Liver (tissue), 8 donors: ENCODE measurements at regions not wholly inside any gene's neighbourhood (a gene's known extent, or its start where the extent isn't known, plus 50 kb on each side); places are given as distances from the start of the nearest gene placed in this dataset.

Experiments
- DNase-seq: peaks from one replicate; pipeline ENCODE4 v3.0.0-alpha.2; 2017; ENCODE audit warnings: low spot score
- H3K27ac ChIP-seq, 2 donors: one replicate each; pipeline ENCODE4 v1.7.0; 2013; ENCODE audit warnings: inconsistent platforms in 2 of 2, low read length in 2 of 2, control low read depth in 1 of 2, low read depth in 1 of 2, mild to moderate bottlenecking in 1 of 2
- H3K27me3 ChIP-seq, 4 donors: one replicate each; pipeline versions ENCODE4 v1.6.1 to v1.7.0; 2013; ENCODE audit warnings: low read length in 3 of 4, inconsistent platforms in 1 of 4, mild to moderate bottlenecking in 1 of 4, moderate library complexity in 1 of 4; ENCODE audit not compliant: control insufficient read depth in 4 of 4, insufficient read depth in 4 of 4
- H3K36me3 ChIP-seq, 4 donors: one replicate each; pipeline versions ENCODE4 v1.6.1 to v1.7.0; 2013; ENCODE audit warnings: low read length in 3 of 4, mild to moderate bottlenecking in 3 of 4, low read depth in 1 of 4, moderate library complexity in 1 of 4; ENCODE audit not compliant: control insufficient read depth in 4 of 4, insufficient read depth in 3 of 4
- H3K4me1 ChIP-seq, 4 donors: one replicate each; pipeline versions ENCODE4 v1.6.1 to v1.7.0; 2013; ENCODE audit warnings: low read length in 3 of 4, mild to moderate bottlenecking in 3 of 4, moderate library complexity in 1 of 4; ENCODE audit not compliant: control insufficient read depth in 4 of 4, insufficient read depth in 4 of 4
- H3K4me3 ChIP-seq, 3 donors: one replicate each; pipeline versions ENCODE4 v1.6.1 to v1.7.0; 2013; ENCODE audit warnings: low read length in 3 of 3, control low read depth in 1 of 3, low read depth in 1 of 3, mild to moderate bottlenecking in 1 of 3
- H3K9ac ChIP-seq, 2 donors: one replicate each; pipeline ENCODE4 v1.7.0; 2013; ENCODE audit warnings: low read length in 2 of 2, mild to moderate bottlenecking in 2 of 2, moderate library complexity in 2 of 2, control low read depth in 1 of 2, low read depth in 1 of 2
- H3K9me3 ChIP-seq, 4 donors: one replicate each; pipeline versions ENCODE4 v1.6.1 to v1.7.0; 2013; ENCODE audit warnings: low read length in 3 of 4; ENCODE audit not compliant: control insufficient read depth in 4 of 4
- ATF3 ChIP-seq: IDR thresholded peaks from 2 replicates; pipeline ENCODE4 v1.6.1; 2016; ENCODE audit warnings: antibody characterized with exemption
- CTCF ChIP-seq: fragments of 150-350 bp; IDR thresholded peaks from 2 replicates; pipeline ENCODE4 v1.5.1; 2017; ENCODE audit warnings: improper control_type of control experiment, low read depth, low read length; ENCODE audit not compliant: missing input control
- HNF4G ChIP-seq: IDR thresholded peaks from 2 replicates; pipeline ENCODE4 v1.6.1; 2016; ENCODE audit warnings: antibody characterized with exemption
- RAD21 ChIP-seq, 2 donors: IDR thresholded peaks; 2 replicates each; pipeline ENCODE4 v1.6.1; 2016; ENCODE audit warnings: antibody characterized with exemption in 2 of 2, mild to moderate bottlenecking in 2 of 2
- REST ChIP-seq: IDR thresholded peaks from 2 replicates; pipeline ENCODE4 v1.6.1; 2016; ENCODE audit warnings: antibody characterized with exemption, mild to moderate bottlenecking
- SP1 ChIP-seq: IDR thresholded peaks from 2 replicates; pipeline ENCODE4 v1.6.1; 2018; ENCODE audit warnings: antibody characterized with exemption, mild to moderate bottlenecking
- TAF1 ChIP-seq: conservative IDR thresholded peaks from 2 replicates; pipeline ENCODE4 v1.6.1; 2016; ENCODE audit warnings: antibody characterized with exemption, mild to moderate bottlenecking
- YY1 ChIP-seq: IDR thresholded peaks from 2 replicates; pipeline ENCODE4 v1.6.1; 2016; ENCODE audit warnings: antibody characterized with exemption, mild to moderate bottlenecking
- ZBTB33 ChIP-seq: IDR thresholded peaks from 2 replicates; pipeline ENCODE4 v1.6.1; 2016; ENCODE audit warnings: antibody characterized with exemption
- WGBS: extraction: QIAGEN DNeasy Blood & Tissue Kit; methylation state at CpG from one replicate; pipeline ENCODE4 v1.1.7; 2013; 5-methylcytosine and 5-hydroxymethylcytosine counted together
- donor health status: healthy.
- donor health status: healthy.
- donor health status: healthy.
- donor health status: healthy.
- donor health status: healthy.

DNA sequence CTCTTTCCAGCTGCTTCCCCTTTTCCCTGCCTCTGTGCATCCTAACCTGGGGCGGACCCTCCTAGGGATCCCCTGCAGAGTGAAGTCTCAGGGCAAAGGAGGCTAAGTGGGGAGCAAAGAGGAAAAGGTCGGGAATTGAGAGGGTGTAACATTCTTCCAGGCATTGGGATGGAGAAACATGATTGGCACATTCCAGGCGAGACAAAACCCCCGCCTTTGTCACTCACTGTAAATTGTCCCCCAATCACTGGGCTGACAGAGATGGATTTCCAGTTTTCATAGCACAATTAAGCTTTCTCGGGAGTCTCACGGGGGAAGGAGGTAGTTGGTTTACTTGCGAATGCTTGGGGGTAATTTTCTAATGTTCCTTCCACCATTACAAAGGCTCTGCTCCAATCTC is 74.9 kb downstream of the MIAT start:
- Histone ChIP-seq H3K36me3 (no peaks in the 10 kb centered on the region), H3K9ac (no peak overlapping the region), H3K4me3 (no peak overlapping the region), H3K27ac (no peak overlapping the region), H3K27me3 (no peaks in the 10 kb centered on the region), H3K4me1 (no peaks in the 10 kb centered on the region), H3K9me3 (no peaks in the 10 kb centered on the region)
- TF ChIP-seq ATF3 = no peak
- TF ChIP-seq YY1 = no peak
- no peak for TF ChIP-seq ZBTB33
- TF ChIP-seq SP1 = no peak
- TF ChIP-seq HNF4G = no peak
- DNase-seq = no peak
- WGBS = 96% methylated on average over 7 of the region's 7 CpGs

DNA sequence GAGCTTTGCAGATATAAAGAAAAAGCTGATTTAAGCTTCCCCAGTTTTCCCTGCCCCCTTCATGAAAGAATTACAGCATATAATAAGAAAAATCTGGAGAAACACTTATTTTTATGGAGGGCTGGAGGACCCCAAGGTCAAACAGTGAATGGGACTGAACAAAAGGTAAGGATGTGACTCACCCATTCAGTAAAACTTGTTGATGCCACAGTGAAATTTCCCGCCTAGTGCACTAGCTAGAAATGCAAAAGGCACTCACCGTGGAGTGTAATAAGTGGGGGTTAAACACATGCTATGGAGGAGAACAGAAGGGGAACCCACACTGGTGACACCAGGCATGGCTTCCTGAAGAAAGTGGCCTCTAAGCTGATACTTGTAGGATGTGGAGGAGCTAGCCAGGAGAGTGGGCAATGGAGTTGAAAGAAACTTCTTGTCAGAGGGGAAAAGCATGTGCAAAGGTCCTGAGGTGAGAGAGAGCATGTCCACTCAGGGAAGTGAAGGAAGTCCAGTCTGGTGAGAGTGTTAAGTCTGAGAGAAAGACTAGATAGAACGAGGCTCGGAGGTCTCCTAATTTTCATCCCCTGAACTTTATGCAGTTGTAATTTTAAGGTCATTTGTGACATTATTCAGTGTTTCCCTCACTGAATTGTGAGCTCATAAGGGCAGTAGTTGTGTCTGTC is 77.1 kb downstream of the MIAT start:
- no peak overlapping the region for H3K4me3 ChIP-seq
- no peak overlapping the region for H3K9ac ChIP-seq
- no peaks in the 10 kb centered on the region for H3K4me1 ChIP-seq
- no peak for DNase-seq
- WGBS = 96% methylated on average over 4 of the region's 4 CpGs
- TF ChIP-seq CTCF = no peak
- no peaks in the 10 kb centered on the region for H3K9me3 ChIP-seq
- H3K27me3 ChIP-seq = no peaks in the 10 kb centered on the region
- no peak overlapping the region for H3K27ac ChIP-seq
- H3K36me3 ChIP-seq = no peaks in the 10 kb centered on the region

DNA sequence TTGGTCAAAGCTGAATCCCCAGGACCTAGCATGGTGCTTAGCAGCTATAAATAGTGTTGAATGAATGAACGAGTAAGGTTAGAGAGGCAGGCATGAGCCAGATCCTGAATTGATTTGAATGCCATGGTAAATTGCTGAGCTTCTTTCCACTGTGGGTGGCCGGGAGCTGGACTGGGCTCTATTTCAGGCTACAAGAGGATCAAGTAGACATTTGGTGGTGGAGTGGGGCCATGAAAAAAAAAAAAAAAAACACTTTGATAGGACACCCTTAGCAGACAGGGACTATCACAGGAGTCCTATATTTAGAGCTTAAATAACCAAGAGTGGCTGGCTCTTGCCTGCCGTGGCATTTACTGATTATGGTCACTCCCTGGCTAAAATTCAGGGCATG is 77.6 kb downstream of the MIAT start:
- H3K9me3 ChIP-seq = no peaks in the 10 kb centered on the region
- H3K4me3 ChIP-seq = no peak overlapping the region
- no peak for DNase-seq
- no peaks in the 10 kb centered on the region for H3K4me1 ChIP-seq
- TF ChIP-seq RAD21 (IDR thresholded peaks at IDR 0.05) = no peak
- no peak for TF ChIP-seq TAF1
- TF ChIP-seq HNF4G = no peak
- no peak for TF ChIP-seq REST
- no peak for TF ChIP-seq CTCF
- TF ChIP-seq ATF3 = no peak
- no peak overlapping the region for H3K27ac ChIP-seq
- no peak overlapping the region for H3K9ac ChIP-seq
- H3K27me3 ChIP-seq = no peaks in the 10 kb centered on the region
- H3K36me3 ChIP-seq = peaks cover 0 to 2% (median 0%) of the 10 kb centered on the region in 4 donors
- whole genome bisulfite sequencing = 93% methylated on average over 3 of the region's 3 CpGs
